ENCODE measurements at regions not wholly inside any gene's neighbourhood (a gene's known extent, or its start where the extent isn't known, plus 50 kb on each side); places are given as distances from the start of the nearest gene placed in this dataset.

DNA sequence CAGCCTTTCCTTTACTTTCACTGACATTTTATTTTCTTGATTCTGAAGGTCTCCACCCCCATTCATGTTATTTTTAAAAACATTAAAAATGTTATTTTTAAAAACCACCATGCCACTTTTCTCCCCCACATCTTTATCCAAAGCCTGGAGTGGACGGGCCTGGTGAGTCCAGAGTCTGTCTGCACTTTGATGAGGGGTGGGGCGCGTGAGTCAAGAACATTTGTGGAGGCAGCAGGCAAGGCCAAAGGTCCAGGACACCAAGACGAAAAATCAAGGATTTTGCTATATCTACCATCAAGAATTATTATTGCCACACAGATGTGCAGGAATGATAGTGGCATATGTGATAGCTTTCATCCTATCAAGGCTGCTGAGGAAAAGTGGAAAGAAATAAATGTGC is 224.9 kb downstream of the FGF9 start:
- TF ChIP-seq POLR2A (IDR thresholded peaks at IDR 0.05): no peak
- TF ChIP-seq, protein P1, sequence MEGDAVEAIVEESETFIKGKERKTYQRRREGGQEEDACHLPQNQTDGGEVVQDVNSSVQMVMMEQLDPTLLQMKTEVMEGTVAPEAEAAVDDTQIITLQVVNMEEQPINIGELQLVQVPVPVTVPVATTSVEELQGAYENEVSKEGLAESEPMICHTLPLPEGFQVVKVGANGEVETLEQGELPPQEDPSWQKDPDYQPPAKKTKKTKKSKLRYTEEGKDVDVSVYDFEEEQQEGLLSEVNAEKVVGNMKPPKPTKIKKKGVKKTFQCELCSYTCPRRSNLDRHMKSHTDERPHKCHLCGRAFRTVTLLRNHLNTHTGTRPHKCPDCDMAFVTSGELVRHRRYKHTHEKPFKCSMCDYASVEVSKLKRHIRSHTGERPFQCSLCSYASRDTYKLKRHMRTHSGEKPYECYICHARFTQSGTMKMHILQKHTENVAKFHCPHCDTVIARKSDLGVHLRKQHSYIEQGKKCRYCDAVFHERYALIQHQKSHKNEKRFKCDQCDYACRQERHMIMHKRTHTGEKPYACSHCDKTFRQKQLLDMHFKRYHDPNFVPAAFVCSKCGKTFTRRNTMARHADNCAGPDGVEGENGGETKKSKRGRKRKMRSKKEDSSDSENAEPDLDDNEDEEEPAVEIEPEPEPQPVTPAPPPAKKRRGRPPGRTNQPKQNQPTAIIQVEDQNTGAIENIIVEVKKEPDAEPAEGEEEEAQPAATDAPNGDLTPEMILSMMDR (IDR thresholded peaks at IDR 0.05): no peak

All from testis (tissue), 2 donors.